Panc1 (cell line): ENCODE measurements at regions not wholly inside any gene's neighbourhood (a gene's known extent, or its start where the extent isn't known, plus 50 kb on each side); places are given as distances from the start of the nearest gene placed in this dataset.

Experiments
- ATAC-seq: fragments of 200-7000 bp; cut with Tn5 transposase; 2 replicates; pipeline ENCODE4 v1.9.1; 2020; ENCODE audit warnings: mild to moderate bottlenecking, moderate library complexity
- BruUV-seq: library from RNA; stranded (reverse); fragments of 400-500 nt; replicated peaks from 2 replicates; lab custom pipeline; 2021; lab: Mats Ljungman, UMichigan
- CTCF ChIA-PET: fragments of 300-600 bp; sonication (Branson Sonifier 250); formaldehyde crosslinking; loops from one replicate; lab custom pipeline; 2022; ENCODE audit warnings: antibody characterized with exemption; lab: Charles Lee
- POLR2A ChIA-PET: fragments of 300-600 bp; sonication (Branson Sonifier 250); formaldehyde crosslinking; loops from one replicate; lab custom pipeline; 2022; ENCODE audit warnings: antibody characterized with exemption; lab: Charles Lee
- DNase-seq: peaks from one replicate; pipeline ENCODE4 v3.0.0-alpha.2; 2010; ENCODE audit warnings: low read depth, low spot score
- H3K27ac ChIP-seq: 2 replicates; pipeline ENCODE4 v1.5.1; 2011; ENCODE audit warnings: mild to moderate bottlenecking, low read length, inconsistent platforms
- H3K27me3 ChIP-seq: fragments of 200-500 bp; sonication (Bioruptor generic); 2 replicates; pipeline ENCODE4 v1.6.0; 2014; ENCODE audit warnings: low read length, inconsistent platforms; ENCODE audit not compliant: control insufficient read depth, insufficient read depth
- H3K36me3 ChIP-seq: fragments of 200-500 bp; sonication (Bioruptor generic); 2 replicates; pipeline ENCODE4 v1.5.1; 2014; ENCODE audit warnings: inconsistent platforms, mild to moderate bottlenecking, low read length, moderate library complexity; ENCODE audit not compliant: control insufficient read depth, insufficient read depth
- H3K4me1 ChIP-seq: 2 replicates; pipeline ENCODE4 v1.5.1; 2011; ENCODE audit warnings: inconsistent platforms, mild to moderate bottlenecking, low read length, moderate library complexity; ENCODE audit not compliant: control insufficient read depth, insufficient read depth
- H3K4me3 ChIP-seq, 2 experiments: 2 replicates each; pipeline ENCODE4 v1.5.1; 2011 to 2012; ENCODE audit warnings: low read depth in 2 of 2, low read length in 2 of 2, mild to moderate bottlenecking in 2 of 2, inconsistent platforms in 1 of 2, moderate library complexity in 1 of 2
- H3K9me3 ChIP-seq: fragments of 200-500 bp; sonication (Bioruptor generic); 2 replicates; pipeline ENCODE4 v1.5.1; 2014; ENCODE audit warnings: low read depth, mild to moderate bottlenecking, inconsistent platforms, low read length, moderate library complexity; ENCODE audit not compliant: control insufficient read depth, insufficient read depth
- POLR2AphosphoS5 ChIP-seq: IDR thresholded peaks from 2 replicates; pipeline ENCODE4 v1.6.1; 2012; ENCODE audit warnings: mild to moderate bottlenecking, low read depth, low read length, moderate library complexity
- SIN3A ChIP-seq: IDR thresholded peaks from 2 replicates; pipeline ENCODE4 v1.6.1; 2012; ENCODE audit warnings: low read depth, mild to moderate bottlenecking, low read length, moderate library complexity, borderline replicate concordance; ENCODE audit not compliant: insufficient read depth
- TCF7L2 ChIP-seq: IDR thresholded peaks from 2 replicates; pipeline ENCODE4 v1.6.1; 2011; ENCODE audit warnings: mild to moderate bottlenecking, low read depth, low read length, inconsistent platforms
- in situ Hi-C: cut with HindIII; loops from 2 replicates; pipeline ENCODE4 v1.10.0; 2016; ENCODE audit warnings: low sequenced_read_pairs, low pct_unique_long_range_greater_than_20kb
- intact Hi-C: fragments of 100-400 bp; cut with micrococcal nuclease; formaldehyde crosslinking; loops from one replicate; pipeline ENCODE4 v1.10.0; 2022; ENCODE audit not compliant: unreplicated experiment
- TF ChIP-seq, protein P1 (sequence below): fragments of 450-650 bp; IDR thresholded peaks from 2 replicates; pipeline ENCODE4 v1.5.1; 2017; ENCODE audit warnings: mild to moderate bottlenecking
- TF ChIP-seq, protein P2 (sequence below), 2 experiments: IDR thresholded peaks; 2 replicates each; pipeline ENCODE4 v1.6.1; 2011 to 2012; ENCODE audit warnings: low read depth in 2 of 2, control low read depth in 1 of 2, low read length in 1 of 2, mild to moderate bottlenecking in 1 of 2, moderate library complexity in 1 of 2; ENCODE audit not compliant: insufficient read depth in 1 of 2

DNA sequence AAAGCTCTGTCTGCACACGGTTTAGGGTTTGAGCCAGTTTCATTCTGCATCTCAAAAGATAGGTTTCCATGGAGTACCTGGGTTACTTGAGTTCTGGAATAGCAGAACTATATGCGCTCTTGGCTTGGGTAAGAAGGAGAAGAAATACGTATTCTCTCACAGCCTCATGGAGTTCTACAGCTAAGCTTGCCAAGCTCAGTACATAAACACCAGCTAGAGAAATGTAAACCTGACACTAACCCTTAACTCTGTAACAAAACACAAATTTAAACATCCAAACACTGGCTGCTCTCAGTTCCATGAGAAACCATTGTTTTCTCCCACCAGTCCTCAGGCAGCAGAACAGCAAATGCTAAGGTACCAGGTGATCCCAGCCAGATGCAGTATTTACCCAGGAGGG lies 557.2 kb downstream of the INHBA start:
- Histone ChIP-seq H3K9me3 (no peaks in the 10 kb centered on the region), H3K36me3 (no peaks in the 10 kb centered on the region), H3K4me3 (no peak overlapping the region), H3K27ac (no peak overlapping the region), H3K4me1 (no peaks in the 10 kb centered on the region), H3K27me3 (no peaks in the 10 kb centered on the region)
- POLR2A ChIA-PET = no interaction called here
- CTCF ChIA-PET = no interaction called here
- in situ Hi-C loops (no loop called here), intact Hi-C loops (no loop called here)
- BruUV-seq = no TSS peak
- DNase-seq (no peak), ATAC-seq (no peak)
- TF ChIP-seq SIN3A (no peak), POLR2AphosphoS5 (no peak), TCF7L2 (no peak)
- TF ChIP-seq, protein P1, sequence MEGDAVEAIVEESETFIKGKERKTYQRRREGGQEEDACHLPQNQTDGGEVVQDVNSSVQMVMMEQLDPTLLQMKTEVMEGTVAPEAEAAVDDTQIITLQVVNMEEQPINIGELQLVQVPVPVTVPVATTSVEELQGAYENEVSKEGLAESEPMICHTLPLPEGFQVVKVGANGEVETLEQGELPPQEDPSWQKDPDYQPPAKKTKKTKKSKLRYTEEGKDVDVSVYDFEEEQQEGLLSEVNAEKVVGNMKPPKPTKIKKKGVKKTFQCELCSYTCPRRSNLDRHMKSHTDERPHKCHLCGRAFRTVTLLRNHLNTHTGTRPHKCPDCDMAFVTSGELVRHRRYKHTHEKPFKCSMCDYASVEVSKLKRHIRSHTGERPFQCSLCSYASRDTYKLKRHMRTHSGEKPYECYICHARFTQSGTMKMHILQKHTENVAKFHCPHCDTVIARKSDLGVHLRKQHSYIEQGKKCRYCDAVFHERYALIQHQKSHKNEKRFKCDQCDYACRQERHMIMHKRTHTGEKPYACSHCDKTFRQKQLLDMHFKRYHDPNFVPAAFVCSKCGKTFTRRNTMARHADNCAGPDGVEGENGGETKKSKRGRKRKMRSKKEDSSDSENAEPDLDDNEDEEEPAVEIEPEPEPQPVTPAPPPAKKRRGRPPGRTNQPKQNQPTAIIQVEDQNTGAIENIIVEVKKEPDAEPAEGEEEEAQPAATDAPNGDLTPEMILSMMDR = no peak
- TF ChIP-seq, protein P2, sequence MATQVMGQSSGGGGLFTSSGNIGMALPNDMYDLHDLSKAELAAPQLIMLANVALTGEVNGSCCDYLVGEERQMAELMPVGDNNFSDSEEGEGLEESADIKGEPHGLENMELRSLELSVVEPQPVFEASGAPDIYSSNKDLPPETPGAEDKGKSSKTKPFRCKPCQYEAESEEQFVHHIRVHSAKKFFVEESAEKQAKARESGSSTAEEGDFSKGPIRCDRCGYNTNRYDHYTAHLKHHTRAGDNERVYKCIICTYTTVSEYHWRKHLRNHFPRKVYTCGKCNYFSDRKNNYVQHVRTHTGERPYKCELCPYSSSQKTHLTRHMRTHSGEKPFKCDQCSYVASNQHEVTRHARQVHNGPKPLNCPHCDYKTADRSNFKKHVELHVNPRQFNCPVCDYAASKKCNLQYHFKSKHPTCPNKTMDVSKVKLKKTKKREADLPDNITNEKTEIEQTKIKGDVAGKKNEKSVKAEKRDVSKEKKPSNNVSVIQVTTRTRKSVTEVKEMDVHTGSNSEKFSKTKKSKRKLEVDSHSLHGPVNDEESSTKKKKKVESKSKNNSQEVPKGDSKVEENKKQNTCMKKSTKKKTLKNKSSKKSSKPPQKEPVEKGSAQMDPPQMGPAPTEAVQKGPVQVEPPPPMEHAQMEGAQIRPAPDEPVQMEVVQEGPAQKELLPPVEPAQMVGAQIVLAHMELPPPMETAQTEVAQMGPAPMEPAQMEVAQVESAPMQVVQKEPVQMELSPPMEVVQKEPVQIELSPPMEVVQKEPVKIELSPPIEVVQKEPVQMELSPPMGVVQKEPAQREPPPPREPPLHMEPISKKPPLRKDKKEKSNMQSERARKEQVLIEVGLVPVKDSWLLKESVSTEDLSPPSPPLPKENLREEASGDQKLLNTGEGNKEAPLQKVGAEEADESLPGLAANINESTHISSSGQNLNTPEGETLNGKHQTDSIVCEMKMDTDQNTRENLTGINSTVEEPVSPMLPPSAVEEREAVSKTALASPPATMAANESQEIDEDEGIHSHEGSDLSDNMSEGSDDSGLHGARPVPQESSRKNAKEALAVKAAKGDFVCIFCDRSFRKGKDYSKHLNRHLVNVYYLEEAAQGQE (IDR thresholded peaks at IDR 0.05; ENCODE audit: insufficient read depth in 1 of 2, low read depth in 2 of 2, low read length in 1 of 2) = no peak

DNA sequence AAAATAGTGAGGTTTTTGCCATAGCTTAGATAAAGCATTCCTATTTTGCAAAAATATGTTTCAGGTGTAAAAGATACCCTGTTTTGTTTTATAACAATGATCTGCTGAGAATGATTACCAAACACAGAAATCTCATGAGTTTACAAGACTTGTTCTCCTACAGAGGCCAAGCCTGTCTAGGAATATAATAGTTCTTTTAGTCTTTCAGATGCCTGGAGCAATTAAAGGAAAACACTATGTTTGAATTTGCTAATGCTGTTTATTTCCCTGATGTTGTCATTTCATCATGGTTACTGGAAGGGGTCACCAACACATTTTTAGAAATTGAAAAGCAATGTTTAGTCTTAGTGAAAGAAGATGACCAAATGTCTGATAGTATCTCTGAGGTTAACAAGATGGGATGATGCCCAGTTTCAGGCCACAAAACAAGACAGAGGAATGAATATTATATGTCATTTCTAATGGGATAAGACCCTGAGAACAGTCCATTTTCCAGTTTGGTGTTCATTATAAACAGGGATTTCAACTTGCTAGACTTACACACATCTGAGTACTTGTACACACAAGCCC lies 559.9 kb downstream of the INHBA start:
- TF ChIP-seq, protein P2 (IDR thresholded peaks at IDR 0.05; ENCODE audit: insufficient read depth in 1 of 2, low read depth in 2 of 2, low read length in 1 of 2) = no peak
- TF ChIP-seq POLR2AphosphoS5 = no peak
- TF ChIP-seq TCF7L2 = no peak
- TF ChIP-seq, protein P1 = no peak
- no peak for TF ChIP-seq SIN3A
- no peaks in the 10 kb centered on the region for H3K4me1 ChIP-seq
- no TSS peak for BruUV-seq
- H3K36me3 ChIP-seq = no peaks in the 10 kb centered on the region
- in situ Hi-C loops (no loop called here), intact Hi-C loops (no loop called here)
- no peak for DNase-seq
- ATAC-seq = no peak
- no peaks in the 10 kb centered on the region for H3K9me3 ChIP-seq
- no peak overlapping the region for H3K4me3 ChIP-seq
- H3K27ac ChIP-seq = no peak overlapping the region
- no peaks in the 10 kb centered on the region for H3K27me3 ChIP-seq
- POLR2A ChIA-PET = no interaction called here
- CTCF ChIA-PET = no interaction called here
